GM10266 (cell line): ENCODE measurements at regions not wholly inside any gene's neighbourhood (a gene's known extent, or its start where the extent isn't known, plus 50 kb on each side); places are given as distances from the start of the nearest gene placed in this dataset.

ENCODE experiments used
- DNase-seq: peaks from one replicate; pipeline ENCODE4 v3.0.0; 2012; ENCODE audit errors: extremely low spot score
- CTCF ChIP-seq: IDR thresholded peaks from 2 replicates; pipeline ENCODE4 v1.5.1; 2012; ENCODE audit warnings: mild to moderate bottlenecking, low read depth; ENCODE audit not compliant: control insufficient read depth, insufficient read depth; ENCODE audit errors: missing control alignments

- DNase-seq: no peak
- TF ChIP-seq CTCF: no peak
These were observed 827.3 kb upstream of the NRXN1 start for GRCh38 chr2:51859260-51859659.

GRCh38 chr2:51855683-51856082 is 823.8 kb upstream of the NRXN1 start:
- DNase-seq: no peak

GRCh38 chr2:51846796-51847195 is 814.9 kb upstream of the NRXN1 start:
- no peak for DNase-seq
- no peak for TF ChIP-seq CTCF

More at GRCh38 chr2:51855683-51856082, 823.8 kb upstream of the NRXN1 start:
- TF ChIP-seq CTCF: no peak

- no peak for TF ChIP-seq CTCF
- no peak for DNase-seq
These were observed 814.1 kb upstream of the NRXN1 start for GRCh38 chr2:51846018-51846417.

- no peak for TF ChIP-seq CTCF
- DNase-seq: no peak
These were observed 812.7 kb upstream of the NRXN1 start for GRCh38 chr2:51844596-51844995.

GRCh38 chr2:51829477-51829876 is 797.5 kb upstream of the NRXN1 start:
- DNase-seq: no peak
- no peak for TF ChIP-seq CTCF

GRCh38 chr2:51825823-51826222 is 793.9 kb upstream of the NRXN1 start:
- DNase-seq: no peak
- no peak for TF ChIP-seq CTCF
